ENCODE measurements at regions not wholly inside any gene's neighbourhood (a gene's known extent, or its start where the extent isn't known, plus 50 kb on each side); places are given as distances from the start of the nearest gene placed in this dataset.
A peak's percentile ranks its signal among the peaks of the same experiment; 100 is the strongest.

- peak; percentile 46 for DNase-seq (ENCODE audit: low spot score)
- no peak for TF ChIP-seq CTCF (IDR thresholded peaks at IDR 0.05; ENCODE audit: extremely low read depth, insufficient read depth, missing control alignments)
- in situ Hi-C loops (cut with MboI; ENCODE audit: low pct_unique_long_range_greater_than_20kb, low sequenced_read_pairs, unreplicated experiment) = no loop called here
These were observed 68.5 kb upstream of the PLCL2 start for GRCh38 chr3:16816048-16816780.

- DNase-seq (ENCODE audit: low spot score) = no peak
- in situ Hi-C loops (cut with MboI; ENCODE audit: low pct_unique_long_range_greater_than_20kb, low sequenced_read_pairs, unreplicated experiment) = no loop called here
These were observed 67.6 kb upstream of the PLCL2 start for GRCh38 chr3:16817197-16817596.

GRCh38 chr3:16818194-16818593, 66.6 kb upstream of the PLCL2 start:
- DNase-seq (ENCODE audit: low spot score) = no peak
- in situ Hi-C loops (cut with MboI; ENCODE audit: low pct_unique_long_range_greater_than_20kb, low sequenced_read_pairs, unreplicated experiment) = no loop called here
- TF ChIP-seq CTCF (IDR thresholded peaks at IDR 0.05; ENCODE audit: extremely low read depth, insufficient read depth, missing control alignments) = no peak

More at GRCh38 chr3:16817197-16817596, 67.6 kb upstream of the PLCL2 start:
- no peak for TF ChIP-seq CTCF (IDR thresholded peaks at IDR 0.05; ENCODE audit: extremely low read depth, insufficient read depth, missing control alignments)

GRCh38 chr3:16818945-16819344, 65.8 kb upstream of the PLCL2 start:
- in situ Hi-C loops (cut with MboI; ENCODE audit: low pct_unique_long_range_greater_than_20kb, low sequenced_read_pairs, unreplicated experiment) = no loop called here
- DNase-seq (ENCODE audit: low spot score) = no peak
- TF ChIP-seq CTCF (IDR thresholded peaks at IDR 0.05; ENCODE audit: extremely low read depth, insufficient read depth, missing control alignments) = no peak

GRCh38 chr3:16820485-16820884, 64.3 kb upstream of the PLCL2 start:
- in situ Hi-C loops (cut with MboI; ENCODE audit: low pct_unique_long_range_greater_than_20kb, low sequenced_read_pairs, unreplicated experiment) = no loop called here
- DNase-seq (ENCODE audit: low spot score) = no peak
- no peak for TF ChIP-seq CTCF (IDR thresholded peaks at IDR 0.05; ENCODE audit: extremely low read depth, insufficient read depth, missing control alignments)

- DNase-seq (ENCODE audit: low spot score) = no peak
- in situ Hi-C loops (cut with MboI; ENCODE audit: low pct_unique_long_range_greater_than_20kb, low sequenced_read_pairs, unreplicated experiment) = no loop called here
- no peak for TF ChIP-seq CTCF (IDR thresholded peaks at IDR 0.05; ENCODE audit: extremely low read depth, insufficient read depth, missing control alignments)
These were observed 63.7 kb upstream of the PLCL2 start for GRCh38 chr3:16821053-16821452.

Measured in GM13977 (cell line).